HepG2 (cell line): ENCODE measurements at regions not wholly inside any gene's neighbourhood (a gene's known extent, or its start where the extent isn't known, plus 50 kb on each side); places are given as distances from the start of the nearest gene placed in this dataset.

Source experiments
- ATAC-seq: fragments of 200-7000 bp; cut with Tn5 transposase; 3 replicates; pipeline ENCODE4 v1.9.1; 2020; ENCODE audit warnings: mild to moderate bottlenecking, moderate library complexity
- BruUV-seq: library from RNA; stranded (reverse); fragments of 400-500 nt; replicated peaks from 2 replicates; lab custom pipeline; 2021; lab: Mats Ljungman, UMichigan
- CTCF ChIA-PET: fragments of 300-600 bp; formaldehyde crosslinking; extraction: SDS; loops from one replicate; lab custom pipeline; 2021; ENCODE audit warnings: low total read pairs, inconsistent platforms, low intra/inter-chr PET ratio; lab: Yijun Ruan, JAX
- POLR2A ChIA-PET: fragments of 350-600 bp; sonication (Branson Sonifier 250); formaldehyde crosslinking; loops from one replicate; lab custom pipeline; 2020; ENCODE audit warnings: antibody characterized with exemption, inconsistent platforms; lab: Yijun Ruan, JAX
- DNase-seq: peaks from one replicate; pipeline ENCODE4 v3.0.0-alpha.2; 2015; ENCODE audit warnings: low spot score
- FAIRE-seq: peaks from 3 replicates; lab custom pipeline; 2011; peaks lifted over from hg19 to GRCh38; lab: Jason Lieb, UNC
- H2AFZ ChIP-seq: one replicate; pipeline ENCODE4 v1.6.1; 2011; ENCODE audit warnings: low read length, inconsistent platforms
- H3K27ac ChIP-seq: fragments of 300-600 bp; 3 replicates; pipeline ENCODE4 v1.8.0; 2011; ENCODE audit warnings: mixed run types, mild to moderate bottlenecking, mixed read lengths, low read length, inconsistent platforms; ENCODE audit not compliant: insufficient read depth; ENCODE audit errors: extremely low read length
- H3K27me3 ChIP-seq, 2 experiments: fragments of 200-600 bp in 1 of 2; 2 replicates in 1 of 2; 3 replicates in 1 of 2; pipeline versions ENCODE4 v1.6.0 to v1.8.0; 2011; ENCODE audit warnings: low read length in 2 of 2, mild to moderate bottlenecking in 2 of 2, moderate library complexity in 2 of 2, inconsistent platforms in 1 of 2; ENCODE audit not compliant: insufficient read depth in 2 of 2, control insufficient read depth in 1 of 2
- H3K36me3 ChIP-seq, 2 experiments: fragments of 200-600 bp in 1 of 2; replicated peaks in 1 of 2; 2 replicates in 1 of 2; 3 replicates in 1 of 2; pipeline versions ENCODE4 v1.5.1 to v1.8.0; 2011; ENCODE audit warnings: low read length in 2 of 2, inconsistent platforms in 1 of 2; ENCODE audit not compliant: insufficient read depth in 2 of 2, control insufficient read depth in 1 of 2
- H3K4me1 ChIP-seq: 2 replicates; pipeline ENCODE4 v1.5.1; 2012; ENCODE audit warnings: low read length, inconsistent platforms; ENCODE audit not compliant: insufficient read depth
- H3K4me2 ChIP-seq: 2 replicates; pipeline ENCODE4 v1.6.0; 2011; ENCODE audit warnings: low read depth, low read length, inconsistent platforms
- H3K4me3 ChIP-seq, 3 experiments: fragments of 200-600 bp in 1 of 3; sonication (generic), shearing (Covaris generic) in 1 of 3; replicated peaks in 1 of 3; 2 replicates each; pipeline ENCODE4 v1.5.1; 2011 to 2016; ENCODE audit warnings: low read length in 3 of 3, inconsistent platforms in 2 of 3, low read depth in 2 of 3, mild to moderate bottlenecking in 2 of 3, control low read depth in 1 of 3, mixed read lengths in 1 of 3; ENCODE audit not compliant: insufficient read depth in 1 of 3
- H3K79me2 ChIP-seq: one replicate; pipeline ENCODE4 v1.6.1; 2011; ENCODE audit warnings: low read length, inconsistent platforms; ENCODE audit not compliant: insufficient read depth
- H3K9ac ChIP-seq: 2 replicates; pipeline ENCODE4 v1.6.0; 2011; ENCODE audit warnings: mild to moderate bottlenecking, low read depth, low read length, inconsistent platforms; ENCODE audit not compliant: insufficient read depth
- H3K9me3 ChIP-seq: 2 replicates; pipeline ENCODE4 v1.5.1; 2012; ENCODE audit warnings: mild to moderate bottlenecking, low read length
- H4K20me1 ChIP-seq: 2 replicates; pipeline ENCODE4 v1.6.0; 2011; ENCODE audit warnings: inconsistent platforms, mild to moderate bottlenecking, low read length, moderate library complexity; ENCODE audit not compliant: insufficient read depth
- ATF7 ChIP-seq, 2 experiments: fragments of 450-650 bp in 1 of 2; sonication (generic) in 1 of 2; formaldehyde crosslinking in 1 of 2; IDR thresholded peaks; 2 replicates each; pipeline versions ENCODE4 v1.4.0 to v1.6.1; 2016 to 2020; ENCODE audit warnings: antibody characterized with exemption in 1 of 2, mild to moderate bottlenecking in 1 of 2, missing genetic modification reagents in 1 of 2
- HDAC6 ChIP-seq: fragments of 200-600 bp; sonication (generic); IDR thresholded peaks from 2 replicates; pipeline ENCODE4 v1.7.0; 2017; ENCODE audit warnings: mild to moderate bottlenecking, antibody characterized with exemption, low read length, low read depth
- ISL2 ChIP-seq: sonication (generic); formaldehyde crosslinking; IDR thresholded peaks from 2 replicates; pipeline ENCODE4 v1.5.0; 2020; ENCODE audit warnings: missing genetic modification reagents
- PRMT3 ChIP-seq: sonication (generic); formaldehyde crosslinking; IDR thresholded peaks from 2 replicates; pipeline ENCODE4 v1.8.1; 2022; ENCODE audit warnings: low read depth, mild to moderate bottlenecking, moderate library complexity, missing genetic modification reagents, borderline replicate concordance
- ZBED4 ChIP-seq: sonication (generic); formaldehyde crosslinking; IDR thresholded peaks from 2 replicates; pipeline ENCODE4 v1.4.0; 2020; ENCODE audit warnings: missing genetic modification reagents, borderline replicate concordance
- ZNF326 ChIP-seq: sonication (generic); formaldehyde crosslinking; IDR thresholded peaks from 2 replicates; pipeline ENCODE4 v1.4.0; 2020; ENCODE audit warnings: missing genetic modification reagents, borderline replicate concordance
- ZNF644 ChIP-seq: IDR thresholded peaks from 2 replicates; pipeline ENCODE4 v1.6.1; 2016; ENCODE audit warnings: low read depth
- ZNF883 ChIP-seq: sonication (generic); formaldehyde crosslinking; IDR thresholded peaks from 2 replicates; pipeline ENCODE4 v1.5.1; 2020; ENCODE audit warnings: mild to moderate bottlenecking, missing genetic modification reagents; ENCODE audit errors: not compliant biosample characterization
- WGBS: methylation state at CpG from one replicate; pipeline ENCODE4 v1.1.6; 2017; ENCODE audit warnings: low lambda C conversion rate; 5-methylcytosine and 5-hydroxymethylcytosine counted together
- in situ Hi-C: cut with HindIII; loops from 2 replicates; pipeline ENCODE4 v1.10.0; 2017; ENCODE audit warnings: low pct_unique_long_range_greater_than_20kb; ENCODE audit not compliant: extremely low pct_ligation_motif_present
- intact Hi-C: fragments of 100-400 bp; cut with micrococcal nuclease; formaldehyde crosslinking; loops from one replicate; pipeline ENCODE4 v1.10.0; 2022; ENCODE audit not compliant: unreplicated experiment

GRCh38 chr5:51988634-51989033, 605.4 kb downstream of the ISL1 start:
- H2AFZ ChIP-seq: no peak overlapping the region
- ChIA-PET POLR2A (no interaction called here), CTCF (no interaction called here)
- no peaks in the 10 kb centered on the region for H4K20me1 ChIP-seq
- H3K9ac ChIP-seq: no peak overlapping the region
- DNase-seq: no peak
- no peaks in the 10 kb centered on the region for H3K79me2 ChIP-seq
- no peak for ATAC-seq
- 0% methylated on average over 6 of the region's 6 CpGs for WGBS
- no peaks in the 10 kb centered on the region for H3K9me3 ChIP-seq
- no peak for FAIRE-seq
- BruUV-seq: no TSS peak
- in situ Hi-C loops: no loop called here
- no peak overlapping the region for H3K4me2 ChIP-seq
- no peak overlapping the region for H3K27ac ChIP-seq
- H3K4me1 ChIP-seq: no peaks in the 10 kb centered on the region
- H3K4me3 ChIP-seq: no peak overlapping the region
- H3K27me3 ChIP-seq: no peaks in the 10 kb centered on the region; a peak in 1 of 5 replicates
- H3K36me3 ChIP-seq: no peaks in the 10 kb centered on the region
- TF ChIP-seq ZBED4 (CRISPR knock-in tag) (no peak), HDAC6 (no peak), ATF7 (IDR thresholded peaks at IDR 0.05) (no peak), ATF7 (CRISPR knock-in tag; IDR thresholded peaks at IDR 0.05) (no peak), ZNF883 (CRISPR knock-in tag) (no peak), ISL2 (CRISPR knock-in tag) (no peak), ZNF326 (no peak), ZNF644 (CRISPR knock-in tag) (no peak), PRMT3 (CRISPR knock-in tag) (no peak)
- intact Hi-C loops: no loop called here
